Fibroblast of lung (primary cell): ENCODE measurements at regions not wholly inside any gene's neighbourhood (a gene's known extent, or its start where the extent isn't known, plus 50 kb on each side); places are given as distances from the start of the nearest gene placed in this dataset.
A peak's percentile ranks its signal among the peaks of the same experiment; 100 is the strongest.

Experiments
- DNase-seq, 2 donors: peaks; one replicate each; pipeline versions ENCODE4 v3.0.0 to v3.0.0-alpha.2; 2010; ENCODE audit warnings: low read depth in 2 of 2
- H2AFZ ChIP-seq: 2 replicates; pipeline ENCODE4 v1.5.1; 2012; ENCODE audit warnings: low read length, control low read depth, inconsistent platforms
- H3K27ac ChIP-seq: 2 replicates; pipeline ENCODE4 v1.5.1; 2011; ENCODE audit warnings: low read length, control low read depth; ENCODE audit not compliant: insufficient read depth
- H3K27me3 ChIP-seq: 2 replicates; pipeline ENCODE4 v1.5.1; 2011; ENCODE audit warnings: mild to moderate bottlenecking, low read length; ENCODE audit not compliant: control insufficient read depth, insufficient read depth
- H3K36me3 ChIP-seq: 2 replicates; pipeline ENCODE4 v1.5.1; 2011; ENCODE audit warnings: low read length; ENCODE audit not compliant: control insufficient read depth, insufficient read depth
- H3K4me1 ChIP-seq: 2 replicates; pipeline ENCODE4 v1.5.1; 2011; ENCODE audit warnings: low read length; ENCODE audit not compliant: control insufficient read depth, insufficient read depth; ENCODE audit errors: extremely low read depth
- H3K4me2 ChIP-seq: 2 replicates; pipeline ENCODE4 v1.5.1; 2011; ENCODE audit warnings: low read length, control low read depth; ENCODE audit not compliant: insufficient read depth; ENCODE audit errors: extremely low read depth
- H3K4me3 ChIP-seq, 4 experiments: fragments of 200-600 bp in 1 of 4; sonication (generic) in 1 of 4; replicated peaks in 1 of 4; 2 replicates each; pipeline ENCODE4 v1.5.1; 2011 to 2016; ENCODE audit warnings: low read length in 4 of 4, low read depth in 3 of 4, mild to moderate bottlenecking in 3 of 4, control low read depth in 2 of 4, inconsistent platforms in 1 of 4, mixed read lengths in 1 of 4; ENCODE audit not compliant: insufficient read depth in 1 of 4; ENCODE audit errors: control extremely low read depth in 1 of 4
- H3K79me2 ChIP-seq: 2 replicates; pipeline ENCODE4 v1.5.1; 2012; ENCODE audit warnings: mild to moderate bottlenecking, low read length, inconsistent platforms; ENCODE audit not compliant: control insufficient read depth, insufficient read depth
- H3K9ac ChIP-seq: 2 replicates; pipeline ENCODE4 v1.5.1; 2011; ENCODE audit warnings: mild to moderate bottlenecking, low read length, control low read depth; ENCODE audit not compliant: insufficient read depth
- H3K9me3 ChIP-seq: 2 replicates; pipeline ENCODE4 v1.5.1; 2012; ENCODE audit warnings: low read depth, low read length; ENCODE audit not compliant: control insufficient read depth, insufficient read depth
- H4K20me1 ChIP-seq: 2 replicates; pipeline ENCODE4 v1.5.1; 2011; ENCODE audit warnings: low read length; ENCODE audit not compliant: control insufficient read depth, insufficient read depth; ENCODE audit errors: extremely low read depth
- EZH2 ChIP-seq: IDR thresholded peaks from 2 replicates; pipeline ENCODE4 v1.5.1; 2012; ENCODE audit warnings: low read length, control low read depth, mild to moderate bottlenecking; ENCODE audit errors: missing control alignments
- TF ChIP-seq, protein P1 (sequence below), 2 donors: IDR thresholded peaks in 1 of 2; conservative IDR thresholded peaks in 1 of 2; 1 replicate in 1 of 2; 2 replicates in 1 of 2; pipeline ENCODE4 v1.5.1; 2011 to 2012; ENCODE audit warnings: low read length in 2 of 2, control low read depth in 1 of 2, inconsistent platforms in 1 of 2, low read depth in 1 of 2, mild to moderate bottlenecking in 1 of 2

DNA sequence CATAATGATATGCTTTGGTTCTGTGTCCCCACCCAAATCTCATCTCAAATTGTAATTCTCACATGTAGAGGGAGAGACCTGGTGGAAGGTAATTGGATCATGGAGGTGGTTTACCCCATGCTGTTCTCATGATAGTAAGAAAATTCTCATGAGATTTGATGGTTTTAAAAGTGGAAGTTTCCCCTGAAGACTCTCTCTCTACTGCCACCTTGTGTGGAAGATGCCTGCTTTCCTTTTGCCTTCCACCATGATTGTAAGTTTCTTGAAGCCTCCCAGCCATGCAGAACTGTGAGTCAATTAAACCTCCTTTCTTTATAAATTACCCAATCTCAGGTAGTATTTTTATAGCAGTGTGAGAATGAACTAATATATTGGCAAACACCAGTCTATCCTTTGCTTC lies 260.4 kb upstream of the PPFIA2 start:
- TF ChIP-seq EZH2, result no peak
- TF ChIP-seq, protein P1, sequence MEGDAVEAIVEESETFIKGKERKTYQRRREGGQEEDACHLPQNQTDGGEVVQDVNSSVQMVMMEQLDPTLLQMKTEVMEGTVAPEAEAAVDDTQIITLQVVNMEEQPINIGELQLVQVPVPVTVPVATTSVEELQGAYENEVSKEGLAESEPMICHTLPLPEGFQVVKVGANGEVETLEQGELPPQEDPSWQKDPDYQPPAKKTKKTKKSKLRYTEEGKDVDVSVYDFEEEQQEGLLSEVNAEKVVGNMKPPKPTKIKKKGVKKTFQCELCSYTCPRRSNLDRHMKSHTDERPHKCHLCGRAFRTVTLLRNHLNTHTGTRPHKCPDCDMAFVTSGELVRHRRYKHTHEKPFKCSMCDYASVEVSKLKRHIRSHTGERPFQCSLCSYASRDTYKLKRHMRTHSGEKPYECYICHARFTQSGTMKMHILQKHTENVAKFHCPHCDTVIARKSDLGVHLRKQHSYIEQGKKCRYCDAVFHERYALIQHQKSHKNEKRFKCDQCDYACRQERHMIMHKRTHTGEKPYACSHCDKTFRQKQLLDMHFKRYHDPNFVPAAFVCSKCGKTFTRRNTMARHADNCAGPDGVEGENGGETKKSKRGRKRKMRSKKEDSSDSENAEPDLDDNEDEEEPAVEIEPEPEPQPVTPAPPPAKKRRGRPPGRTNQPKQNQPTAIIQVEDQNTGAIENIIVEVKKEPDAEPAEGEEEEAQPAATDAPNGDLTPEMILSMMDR (conservative IDR thresholded peaks at IDR 0.05 in 1 of 2, IDR thresholded peaks at IDR 0.05 in 1 of 2; ENCODE audit: low read depth in 1 of 2, low read length in 2 of 2), result peak in 1 of 2 donors; percentile 16

DNA sequence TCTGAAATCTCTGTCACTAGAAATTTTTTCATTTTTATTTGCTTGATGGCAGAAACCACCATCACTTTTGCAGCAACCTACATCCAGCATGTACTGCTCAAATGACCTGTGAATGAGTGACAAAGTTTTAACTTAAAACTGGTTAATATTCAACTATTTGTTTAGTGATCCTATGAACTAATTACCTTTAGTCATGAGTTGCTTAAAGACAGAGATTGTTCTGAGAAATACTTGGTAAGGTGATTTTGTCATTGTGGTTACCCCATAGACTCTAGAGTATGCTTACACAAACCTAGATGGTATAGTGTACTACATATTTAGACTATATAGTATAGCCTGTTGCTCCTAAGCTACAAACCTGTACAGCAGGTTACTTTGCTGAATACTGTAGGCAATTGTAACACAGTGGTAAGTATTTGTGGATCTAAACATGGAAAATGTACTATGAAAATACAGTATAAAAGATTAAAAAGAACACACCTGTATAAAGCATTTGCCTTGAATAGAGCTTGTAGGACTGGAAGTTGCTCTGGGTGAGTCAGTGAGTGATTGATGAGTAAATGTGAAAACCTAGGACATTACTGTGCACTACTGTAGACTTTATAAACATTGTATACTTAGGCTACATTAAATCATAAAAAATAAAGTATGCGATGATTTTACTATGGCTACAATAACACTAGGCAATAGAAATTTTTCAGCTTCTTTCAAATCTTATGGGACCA lies 256.6 kb upstream of the PPFIA2 start:
- no peak for DNase-seq
- TF ChIP-seq, protein P1 (conservative IDR thresholded peaks at IDR 0.05 in 1 of 2, IDR thresholded peaks at IDR 0.05 in 1 of 2; ENCODE audit: low read depth in 1 of 2, low read length in 2 of 2), result no peak
- no peak for TF ChIP-seq EZH2
- no peaks in the 10 kb centered on the region for H3K4me1 ChIP-seq
- no peak overlapping the region for H3K4me2 ChIP-seq
- no peak overlapping the region for H2AFZ ChIP-seq
- H3K9ac ChIP-seq, result no peak overlapping the region
- H3K79me2 ChIP-seq, result no peaks in the 10 kb centered on the region
- H4K20me1 ChIP-seq, result no peaks in the 10 kb centered on the region
- no peaks in the 10 kb centered on the region for H3K36me3 ChIP-seq
- no peak overlapping the region for H3K4me3 ChIP-seq
- no peak overlapping the region for H3K27ac ChIP-seq
- no peaks in the 10 kb centered on the region for H3K9me3 ChIP-seq
- no peaks in the 10 kb centered on the region for H3K27me3 ChIP-seq

More for the DNA sequence above, 260.4 kb upstream of the PPFIA2 start:
- no peaks in the 10 kb centered on the region for H3K9me3 ChIP-seq
- peak in 1 of 2 donors; percentile 6 for DNase-seq
- H2AFZ ChIP-seq, result no peak overlapping the region
- H3K4me2 ChIP-seq, result no peak overlapping the region
- no peaks in the 10 kb centered on the region for H3K4me1 ChIP-seq
- no peaks in the 10 kb centered on the region for H3K36me3 ChIP-seq
- no peak overlapping the region for H3K9ac ChIP-seq
- no peaks in the 10 kb centered on the region for H3K27me3 ChIP-seq
- H3K79me2 ChIP-seq, result no peaks in the 10 kb centered on the region
- no peak overlapping the region for H3K4me3 ChIP-seq
- H3K27ac ChIP-seq, result no peak overlapping the region
- no peaks in the 10 kb centered on the region for H4K20me1 ChIP-seq

DNA sequence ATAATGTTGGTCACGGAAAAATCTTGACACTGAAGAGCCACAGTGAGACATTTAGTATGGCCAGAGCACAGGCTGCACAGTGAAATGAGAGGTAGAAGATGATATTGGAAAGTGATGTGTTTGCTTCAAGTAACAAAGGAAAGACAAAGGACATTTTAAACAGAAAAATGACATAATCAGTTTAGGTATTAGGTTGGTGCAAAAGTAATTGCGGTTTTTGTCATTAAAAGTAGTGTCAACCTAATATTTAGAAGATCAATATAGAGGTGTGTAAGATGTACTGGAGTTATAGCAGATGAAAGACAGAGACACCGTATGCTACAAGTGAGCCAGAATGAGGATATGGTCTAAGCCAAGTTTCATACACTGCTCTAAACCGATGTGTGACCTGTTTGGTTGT lies 253.0 kb upstream of the PPFIA2 start:
- H3K4me1 ChIP-seq, result no peaks in the 10 kb centered on the region
- no peaks in the 10 kb centered on the region for H4K20me1 ChIP-seq
- no peak overlapping the region for H2AFZ ChIP-seq
- DNase-seq, result no peak
- no peaks in the 10 kb centered on the region for H3K36me3 ChIP-seq
- no peak overlapping the region for H3K4me2 ChIP-seq
- no peaks in the 10 kb centered on the region for H3K79me2 ChIP-seq
- no peak overlapping the region for H3K9ac ChIP-seq
- no peak overlapping the region for H3K4me3 ChIP-seq
- no peaks in the 10 kb centered on the region for H3K27me3 ChIP-seq
- H3K9me3 ChIP-seq, result no peaks in the 10 kb centered on the region
- TF ChIP-seq, protein P1 (conservative IDR thresholded peaks at IDR 0.05 in 1 of 2, IDR thresholded peaks at IDR 0.05 in 1 of 2; ENCODE audit: low read depth in 1 of 2, low read length in 2 of 2), result no peak
- no peak for TF ChIP-seq EZH2
- no peak overlapping the region for H3K27ac ChIP-seq
